Retinal pigment epithelial cell (primary cell): ENCODE measurements at regions not wholly inside any gene's neighbourhood (a gene's known extent, or its start where the extent isn't known, plus 50 kb on each side); places are given as distances from the start of the nearest gene placed in this dataset.

ENCODE experiments used
- DNase-seq: peaks from one replicate; pipeline ENCODE4 v3.0.0-alpha.2; 2010; ENCODE audit warnings: low read depth
- H3K4me3 ChIP-seq: 2 replicates; pipeline ENCODE4 v1.5.1; 2011; ENCODE audit warnings: mild to moderate bottlenecking, low read length, control low read depth, moderate library complexity
- CTCF ChIP-seq: conservative IDR thresholded peaks from 2 replicates; pipeline ENCODE4 v1.5.1; 2011; ENCODE audit warnings: low read depth, low read length, control low read depth, inconsistent platforms

GRCh38 chr1:55593298-55593697, 378.1 kb upstream of the USP24 start:
- TF ChIP-seq CTCF = no peak
- H3K4me3 ChIP-seq = no peak overlapping the region
- no peak for DNase-seq

DNA sequence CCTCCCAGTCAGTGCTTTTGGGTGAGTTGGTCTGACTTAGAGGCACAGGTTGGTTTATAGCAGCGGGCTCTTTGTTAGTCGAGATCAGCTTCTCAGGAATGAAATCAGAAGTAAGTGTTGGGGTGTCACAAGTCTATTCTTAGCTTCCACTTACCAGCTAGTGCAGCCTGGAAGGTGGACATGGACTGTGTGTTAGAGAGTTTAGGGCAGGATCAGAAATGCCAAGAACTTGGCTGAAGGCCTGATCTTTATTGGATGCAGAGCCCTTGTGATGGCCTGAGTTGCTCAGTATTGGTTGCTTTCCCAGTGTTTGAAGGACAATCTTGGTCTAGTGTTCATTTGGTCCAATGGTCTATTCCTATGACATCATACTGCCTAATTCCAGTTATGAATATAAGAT, 377.0 kb upstream of the USP24 start:
- no peak for DNase-seq
- H3K4me3 ChIP-seq = no peak overlapping the region
- TF ChIP-seq CTCF = no peak

GRCh38 chr1:55589671-55590297, 374.6 kb upstream of the USP24 start:
- no peak for TF ChIP-seq CTCF
- no peak for DNase-seq
- H3K4me3 ChIP-seq = no peak overlapping the region

DNA sequence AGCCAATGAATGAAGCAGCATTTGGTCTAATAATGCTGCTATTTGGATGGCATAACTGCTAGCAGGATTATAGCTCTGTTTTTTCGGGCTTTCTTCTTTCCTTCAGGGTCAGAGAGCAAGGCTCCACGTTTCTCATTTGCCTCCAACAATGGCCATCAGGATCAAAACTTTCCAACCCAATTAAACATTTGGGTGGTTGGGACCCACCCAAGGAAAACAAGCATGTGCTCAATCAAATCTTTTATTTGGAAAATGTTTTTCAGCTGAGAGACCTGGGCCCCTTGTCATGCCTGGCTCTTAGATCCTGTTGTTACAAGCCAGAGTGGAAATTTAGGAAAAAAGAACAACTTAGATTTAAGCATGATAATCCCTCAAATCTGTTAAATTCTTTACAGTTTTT, 373.1 kb upstream of the USP24 start:
- DNase-seq = no peak
- H3K4me3 ChIP-seq = no peak overlapping the region
- TF ChIP-seq CTCF = no peak

GRCh38 chr1:55586771-55587170, 371.6 kb upstream of the USP24 start:
- no peak for TF ChIP-seq CTCF
- H3K4me3 ChIP-seq = no peak overlapping the region
- DNase-seq = no peak

DNA sequence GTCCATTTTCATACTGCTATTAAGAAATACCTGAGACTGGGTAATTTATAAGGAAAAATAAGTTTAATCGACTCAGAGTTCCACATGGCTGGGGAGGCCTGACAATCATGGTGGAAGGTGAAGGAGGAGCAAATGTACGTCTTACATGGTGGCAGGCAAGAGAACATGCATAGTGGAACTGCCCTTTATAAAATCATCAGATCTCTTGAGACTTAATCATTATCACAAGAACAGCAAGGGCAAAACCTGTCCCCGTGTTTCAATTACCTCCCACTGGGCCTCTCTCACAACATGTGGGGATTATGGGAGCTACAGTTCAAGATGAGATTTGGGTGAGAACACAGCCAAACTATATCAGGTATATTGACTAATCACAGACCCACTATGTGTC, 370.2 kb upstream of the USP24 start:
- no peak overlapping the region for H3K4me3 ChIP-seq
- DNase-seq = no peak
- TF ChIP-seq CTCF = no peak

- no peak overlapping the region for H3K4me3 ChIP-seq
- TF ChIP-seq CTCF = peak; percentile 38
- DNase-seq = peak; percentile 20
Observed at GRCh38 chr1:55584526-55585401, 369.6 kb upstream of the USP24 start.
